Brain pericyte (primary cell): ENCODE measurements at regions not wholly inside any gene's neighbourhood (a gene's known extent, or its start where the extent isn't known, plus 50 kb on each side); places are given as distances from the start of the nearest gene placed in this dataset.
"Not testable (repeated sequence)": the region's sequence is repeated elsewhere in the genome, so short reads cannot be mapped to it uniquely, and the experiment has no call there.

Experiments used
- DNase-seq: peaks from one replicate; pipeline ENCODE4 v3.0.0-alpha.2; 2012; ENCODE audit warnings: low read depth, low spot score

- no peak for DNase-seq
These were observed 370.8 kb downstream of the RWDD3 start for GRCh38 chr1:95604771-95605170.

GRCh38 chr1:95614197-95614596, 380.2 kb downstream of the RWDD3 start:
- DNase-seq, result no peak

GRCh38 chr1:95615421-95615820, 381.4 kb downstream of the RWDD3 start:
- no peak for DNase-seq

DNA sequence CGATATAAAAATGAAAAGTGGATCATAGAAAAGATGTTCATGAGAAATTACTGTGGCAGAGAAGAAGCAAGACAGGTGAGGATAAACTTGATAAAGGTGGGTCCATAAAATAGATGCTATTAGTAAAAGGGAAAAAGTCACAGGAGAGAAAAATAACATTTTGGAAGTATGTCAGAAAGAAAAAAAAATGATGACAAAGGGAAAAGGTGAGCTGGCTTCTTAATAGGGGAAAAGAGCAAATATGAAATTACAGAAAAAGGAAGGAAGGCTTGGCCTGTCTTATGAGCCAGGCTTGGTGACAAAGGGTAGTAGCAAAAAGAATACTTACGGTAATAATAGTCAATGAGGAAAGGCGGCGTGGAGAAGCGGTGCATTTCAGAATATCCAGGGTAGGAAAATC, 386.1 kb downstream of the RWDD3 start:
- DNase-seq, result no peak

GRCh38 chr1:95622609-95623008, 388.6 kb downstream of the RWDD3 start:
- no peak for DNase-seq

- DNase-seq, result no peak
These were observed 391.2 kb downstream of the RWDD3 start for GRCh38 chr1:95625224-95625623.

GRCh38 chr1:95627244-95627643, 393.2 kb downstream of the RWDD3 start:
- no peak for DNase-seq

DNA sequence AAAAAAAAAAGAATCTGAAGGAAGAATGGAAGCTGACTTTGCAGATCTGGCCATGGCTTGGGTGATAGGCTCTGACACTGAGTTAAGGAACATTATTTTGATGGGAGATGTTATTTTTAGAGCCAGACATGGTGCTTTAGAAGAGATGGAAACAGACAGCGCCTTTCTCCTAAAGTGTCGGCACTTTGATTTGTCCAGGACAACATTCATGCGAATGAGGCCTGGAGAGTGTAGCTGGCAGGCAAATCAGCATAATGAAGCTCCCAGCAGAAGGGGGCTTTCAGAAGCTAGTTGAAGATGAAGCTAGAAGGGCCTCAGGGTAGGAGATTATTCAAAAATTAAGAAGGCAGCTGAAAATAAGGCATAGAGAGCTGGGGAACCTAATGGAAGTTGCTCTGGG, 397.7 kb downstream of the RWDD3 start:
- no peak for DNase-seq

DNA sequence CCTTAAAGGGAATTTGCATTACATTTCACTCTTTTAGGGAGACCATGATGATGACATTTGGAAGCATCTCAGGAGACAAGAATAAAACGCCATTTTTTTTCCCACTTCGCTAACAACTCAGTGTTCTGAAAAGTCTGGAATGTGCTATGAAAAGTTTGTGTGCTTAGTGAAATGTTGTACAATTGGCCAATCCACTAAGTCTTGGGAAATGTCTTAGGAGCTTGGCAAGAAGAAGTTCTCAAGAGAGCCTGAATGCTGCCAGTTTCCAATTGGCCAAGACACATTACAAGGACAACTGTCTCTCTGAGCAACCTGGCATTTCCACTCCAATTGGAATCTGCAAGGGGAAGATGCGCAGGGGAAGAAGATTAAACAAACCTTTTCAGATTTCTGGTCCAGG, 401.8 kb downstream of the RWDD3 start:
- no peak for DNase-seq

DNA sequence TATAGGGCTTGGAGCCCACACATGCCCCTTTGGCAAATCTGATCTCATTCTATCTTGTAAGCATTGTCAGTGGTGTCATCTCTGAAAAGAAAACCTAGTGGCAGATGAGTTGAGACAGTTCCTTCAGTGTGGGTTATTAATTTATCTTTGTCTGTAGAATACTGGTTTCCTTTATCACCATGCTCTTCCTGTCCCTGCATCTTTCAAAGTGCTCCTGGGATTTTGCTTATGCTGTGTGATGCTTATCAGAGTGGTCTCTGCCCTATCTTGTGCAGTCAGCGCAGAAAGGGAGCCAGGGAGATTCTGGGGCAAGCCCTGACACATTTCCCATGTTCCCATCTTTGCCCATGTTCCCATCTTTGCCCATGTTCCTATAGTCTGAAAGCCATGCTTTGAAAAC, 402.9 kb downstream of the RWDD3 start:
- DNase-seq, result no peak

- DNase-seq, result no peak
These were observed 406.7 kb downstream of the RWDD3 start for GRCh38 chr1:95640746-95641145.

GRCh38 chr1:95641386-95641785, 407.4 kb downstream of the RWDD3 start:
- no peak for DNase-seq

DNA sequence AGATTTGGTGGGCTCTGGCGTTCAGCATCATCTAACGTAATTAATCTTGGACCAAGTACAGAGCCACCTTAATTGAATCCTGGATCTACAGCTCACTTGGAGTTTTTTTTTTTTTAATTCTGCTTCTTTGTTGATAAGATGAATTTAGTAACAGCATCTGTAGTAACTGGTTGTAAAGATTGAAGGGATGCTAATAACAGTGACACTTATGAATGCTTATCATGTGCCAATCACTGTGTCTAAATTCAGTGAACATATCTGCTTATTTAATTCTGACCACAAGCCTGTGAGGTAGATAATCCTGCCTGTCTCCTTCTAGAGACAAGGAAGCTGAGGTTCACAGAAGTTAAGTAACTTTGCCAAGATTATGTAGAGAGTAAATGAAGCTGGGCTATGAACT, 408.0 kb downstream of the RWDD3 start:
- no peak for DNase-seq

GRCh38 chr1:95643071-95643470, 409.1 kb downstream of the RWDD3 start:
- DNase-seq, result no peak

GRCh38 chr1:95645126-95645525, 411.1 kb downstream of the RWDD3 start:
- not testable (repeated sequence) for DNase-seq

DNA sequence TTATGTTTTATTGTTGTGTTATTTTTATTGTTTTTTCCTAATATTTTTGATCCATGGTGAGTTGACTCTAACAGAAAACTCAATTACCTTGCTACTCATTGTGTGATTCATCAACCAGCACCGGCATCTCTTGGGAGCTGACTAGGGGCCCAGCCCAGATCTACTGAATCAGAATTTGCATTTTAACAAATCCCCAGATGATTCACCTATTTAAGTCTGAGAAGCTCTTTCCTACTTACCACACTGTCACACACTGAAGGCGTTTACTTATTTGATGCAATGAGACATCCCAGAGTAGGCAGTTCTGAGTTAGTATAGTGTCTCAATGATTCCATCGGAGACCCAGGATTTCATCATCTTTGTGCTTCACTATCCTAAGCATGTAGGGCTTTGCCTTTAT, 416.6 kb downstream of the RWDD3 start:
- no peak for DNase-seq

- no peak for DNase-seq
These were observed 418.5 kb downstream of the RWDD3 start for GRCh38 chr1:95652423-95652965.

- DNase-seq, result no peak
These were observed 419.6 kb downstream of the RWDD3 start for GRCh38 chr1:95653618-95654017.

DNA sequence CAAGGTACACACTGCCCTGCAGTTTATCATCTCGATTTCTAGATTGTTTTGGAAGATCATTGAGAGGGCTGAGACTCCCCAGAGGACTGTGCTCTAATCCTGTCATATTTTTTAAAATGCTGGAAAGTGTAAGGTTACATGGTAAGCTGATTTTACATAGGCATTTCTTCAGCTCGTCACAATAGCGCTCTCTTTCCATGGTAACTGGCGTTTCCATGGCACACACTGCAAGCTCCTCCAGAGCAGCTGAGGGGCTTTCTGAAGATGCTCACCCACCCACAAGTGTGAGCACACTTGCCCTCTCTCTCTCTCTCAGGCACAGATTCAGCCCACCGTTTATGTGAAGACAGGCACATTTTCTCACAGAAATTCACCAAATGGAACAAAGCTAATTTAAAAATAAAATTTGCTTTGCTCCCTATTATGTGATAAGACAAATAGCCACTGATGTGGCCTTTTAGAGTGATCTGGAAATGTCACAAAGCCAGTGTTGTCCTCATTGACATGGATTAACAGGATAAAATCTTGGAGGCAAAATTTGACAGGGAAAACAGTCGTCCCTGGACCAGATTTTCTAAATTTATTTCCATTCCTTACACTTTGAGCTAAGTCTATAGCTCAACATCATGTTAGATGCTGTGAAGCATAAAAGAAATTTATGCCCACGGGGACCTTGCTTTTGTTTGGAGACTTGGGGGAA, 421.5 kb downstream of the RWDD3 start:
- no peak for DNase-seq

GRCh38 chr1:95657248-95657647, 423.2 kb downstream of the RWDD3 start:
- DNase-seq, result no peak

DNA sequence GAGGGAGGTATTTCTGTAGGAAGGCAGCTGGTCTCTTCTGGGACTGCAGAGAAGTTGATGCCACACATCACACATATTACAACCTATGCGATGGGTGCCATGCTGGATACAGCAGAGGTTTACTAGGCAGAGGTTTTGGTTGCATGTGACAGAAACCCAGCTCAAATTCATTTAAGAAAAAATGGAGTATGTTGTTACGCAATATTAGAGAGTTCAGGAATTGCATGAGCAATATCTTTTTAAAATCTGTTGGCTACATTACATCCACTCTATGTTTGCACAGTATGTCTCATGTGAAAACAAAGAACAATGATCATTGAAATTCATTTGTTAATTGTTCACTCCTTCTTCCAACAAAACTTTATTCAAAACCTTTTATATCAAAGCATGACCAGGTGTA, 425.2 kb downstream of the RWDD3 start:
- DNase-seq, result no peak

GRCh38 chr1:95659588-95659987, 425.6 kb downstream of the RWDD3 start:
- DNase-seq, result no peak

DNA sequence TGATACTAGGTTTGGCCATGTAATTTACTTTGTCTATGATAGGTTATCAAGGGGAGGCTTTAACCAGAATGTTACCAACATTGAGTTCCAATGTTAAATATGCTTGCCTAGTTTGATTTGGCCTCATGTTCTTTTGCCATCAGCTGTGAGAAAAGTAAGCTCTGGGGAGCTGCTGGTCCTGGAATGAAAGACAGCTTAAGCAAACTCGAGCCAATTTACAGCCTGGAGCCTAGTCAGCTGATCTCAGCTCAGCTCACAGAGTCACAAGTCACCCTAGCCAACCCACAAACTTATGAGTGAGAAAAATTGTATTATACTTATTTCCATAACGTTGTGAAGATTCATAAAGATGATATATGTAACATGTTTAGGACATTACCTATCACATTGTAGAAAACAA, 426.7 kb downstream of the RWDD3 start:
- no peak for DNase-seq

DNA sequence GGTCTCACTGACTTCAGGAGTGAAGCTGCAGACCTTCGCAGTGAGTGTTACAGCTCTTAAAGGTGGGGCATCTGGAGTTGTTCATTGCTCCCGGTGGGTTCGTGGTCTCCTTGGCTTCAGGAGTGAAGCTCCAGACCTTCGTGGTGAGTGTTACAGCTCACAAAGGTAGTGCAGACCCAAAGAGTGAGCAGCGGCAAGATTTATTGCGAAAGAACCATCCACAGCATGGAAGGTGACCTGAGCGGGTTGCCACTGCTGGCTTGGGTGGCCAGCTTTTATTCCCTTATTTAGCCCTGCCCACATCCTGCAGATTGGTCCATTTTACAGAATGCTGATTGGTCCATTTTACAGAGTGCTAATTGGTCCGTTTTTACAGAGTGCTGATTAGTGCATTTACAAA, 429.5 kb downstream of the RWDD3 start:
- not testable (repeated sequence) for DNase-seq
